A549 (cell line): ENCODE measurements at regions not wholly inside any gene's neighbourhood (a gene's known extent, or its start where the extent isn't known, plus 50 kb on each side); places are given as distances from the start of the nearest gene placed in this dataset.

Source experiments
- ATAC-seq, 2 experiments: fragments of 200-7000 bp in 1 of 2; fragments of >200 bp in 1 of 2; cut with Nextera tagmentation in 1 of 2; cut with Tn5 transposase in 1 of 2; 3 replicates each; pipeline versions ENCODE4 v1.8.0 to v1.9.1; 2018 to 2020; ENCODE audit warnings: mild to moderate bottlenecking in 1 of 2, moderate library complexity in 1 of 2
- CTCF ChIA-PET: fragments of 300-600 bp; sonication (Branson Sonifier 250); formaldehyde crosslinking; extraction: SDS; loops from one replicate; lab custom pipeline; 2021; ENCODE audit warnings: antibody characterized with exemption, inconsistent platforms; lab: Yijun Ruan, JAX
- POLR2A ChIA-PET: fragments of 350-600 bp; formaldehyde crosslinking; extraction: SDS; loops from one replicate; lab custom pipeline; 2021; ENCODE audit warnings: antibody characterized with exemption, inconsistent platforms; lab: Yijun Ruan, JAX
- DNase-seq, 2 experiments: peaks; one replicate each; pipeline versions ENCODE4 v3.0.0 to v3.0.0-alpha.2; 2011 to 2016; ENCODE audit warnings: low read depth in 1 of 2, low spot score in 1 of 2
- FAIRE-seq: peaks from 2 replicates; lab custom pipeline; 2011; peaks lifted over from hg19 to GRCh38; lab: Jason Lieb, UNC
- H3K27ac ChIP-seq, 2 experiments: fragments of >200 bp; sonication (Bioruptor Twin); formaldehyde crosslinking; 3 replicates each; pipeline ENCODE4 v1.5.1; 2016 to 2017
- H3K4me1 ChIP-seq: fragments of >200 bp; sonication (Bioruptor Twin); formaldehyde crosslinking; 3 replicates; pipeline ENCODE4 v1.6.1; 2016
- H3K4me2 ChIP-seq: fragments of >200 bp; sonication (Bioruptor Twin); formaldehyde crosslinking; 3 replicates; pipeline ENCODE4 v1.6.1; 2016
- H3K4me3 ChIP-seq: fragments of >200 bp; sonication (Bioruptor Twin); formaldehyde crosslinking; 3 replicates; pipeline ENCODE4 v1.5.1; 2016
- H3K9me3 ChIP-seq: fragments of >200 bp; sonication (Bioruptor Twin); formaldehyde crosslinking; 3 replicates; pipeline ENCODE4 v1.6.1; 2016
- BHLHE40 ChIP-seq: IDR thresholded peaks from 2 replicates; pipeline ENCODE4 v1.6.1; 2012; ENCODE audit warnings: low read depth, low read length, inconsistent platforms
- CHD2 ChIP-seq: fragments of 150-350 bp; IDR thresholded peaks from 2 replicates; pipeline ENCODE4 v1.6.1; 2014; ENCODE audit warnings: low read length; ENCODE audit not compliant: partially characterized antibody
- ESRRA ChIP-seq: fragments of 150-350 bp; IDR thresholded peaks from 2 replicates; pipeline ENCODE4 v1.6.1; 2014; ENCODE audit warnings: mild to moderate bottlenecking, low read length, borderline replicate concordance
- FOSL2 ChIP-seq, 2 experiments: fragments of 450-650 bp in 1 of 2; fragments of >200 bp in 1 of 2; sonication (Bioruptor Twin) in 1 of 2; formaldehyde crosslinking; IDR thresholded peaks; 2 replicates each; pipeline versions ENCODE4 v1.5.0 to v1.6.1; 2016 to 2020; ENCODE audit warnings: mild to moderate bottlenecking in 1 of 2, moderate library complexity in 1 of 2
- FOXS1 ChIP-seq: fragments of 250-450 bp; sonication (Bioruptor Pico); IDR thresholded peaks from 2 replicates; pipeline ENCODE4 v1.5.0; 2020; ENCODE audit warnings: mild to moderate bottlenecking, moderate library complexity
- HOXA7 ChIP-seq: fragments of 250-450 bp; sonication (Bioruptor Pico); IDR thresholded peaks from 2 replicates; pipeline ENCODE4 v1.5.0; 2020; ENCODE audit warnings: mild to moderate bottlenecking, moderate library complexity
- HOXB5 ChIP-seq: fragments of 250-450 bp; sonication (Bioruptor Pico); IDR thresholded peaks from 2 replicates; pipeline ENCODE4 v1.5.0; 2020; ENCODE audit warnings: mild to moderate bottlenecking, moderate library complexity
- KDM5A ChIP-seq: fragments of 200-600 bp; sonication (generic); IDR thresholded peaks from 2 replicates; pipeline ENCODE4 v1.6.1; 2016; ENCODE audit warnings: antibody characterized with exemption, mild to moderate bottlenecking
- MYC ChIP-seq: IDR thresholded peaks from 2 replicates; pipeline ENCODE4 v1.6.1; 2012; ENCODE audit warnings: mild to moderate bottlenecking, inconsistent platforms, low read length, improper control_type of control experiment, borderline replicate concordance
- NPAS2 ChIP-seq: fragments of 250-450 bp; sonication (Bioruptor Pico); IDR thresholded peaks from 2 replicates; pipeline ENCODE4 v1.8.0; 2022; ENCODE audit warnings: mild to moderate bottlenecking, moderate library complexity, borderline replicate concordance
- POLR2A ChIP-seq: IDR thresholded peaks from 2 replicates; pipeline ENCODE4 v1.6.1; 2012; ENCODE audit warnings: mild to moderate bottlenecking, low read length
- RCOR1 ChIP-seq: fragments of 150-350 bp; IDR thresholded peaks from 2 replicates; pipeline ENCODE4 v1.6.1; 2014; ENCODE audit warnings: antibody characterized with exemption, low read length, low read depth
- SMC3 ChIP-seq: fragments of >200 bp; sonication (Bioruptor Twin); formaldehyde crosslinking; IDR thresholded peaks from 3 replicates; pipeline ENCODE4 v1.6.1; 2018; ENCODE audit warnings: inconsistent platforms
- SREBF2 ChIP-seq: fragments of 450-650 bp; IDR thresholded peaks from 2 replicates; pipeline ENCODE4 v1.6.1; 2014; ENCODE audit warnings: mild to moderate bottlenecking, moderate library complexity
- TP53 ChIP-seq: fragments of 250-450 bp; sonication (Bioruptor Pico); IDR thresholded peaks from 2 replicates; pipeline ENCODE4 v1.5.0; 2021; ENCODE audit warnings: mild to moderate bottlenecking, moderate library complexity
- ZNF302 ChIP-seq: fragments of 250-450 bp; sonication (Bioruptor Pico); IDR thresholded peaks from 2 replicates; pipeline ENCODE4 v1.9.0; 2021; ENCODE audit warnings: inconsistent platforms, mild to moderate bottlenecking, moderate library complexity
- ZSCAN20 ChIP-seq: fragments of 250-450 bp; sonication (Bioruptor Pico); IDR thresholded peaks from 2 replicates; pipeline ENCODE4 v1.8.0; 2022; ENCODE audit warnings: mild to moderate bottlenecking, moderate library complexity
- WGBS: methylation state at CpG from one replicate; pipeline ENCODE4 v1.1.6; 2017; ENCODE audit errors: missing lambda C conversion rate; 5-methylcytosine and 5-hydroxymethylcytosine counted together
- TF ChIP-seq, protein P1 (sequence below): fragments of 250-450 bp; sonication (Bioruptor Pico); IDR thresholded peaks from 2 replicates; pipeline ENCODE4 v1.5.0; 2021; ENCODE audit warnings: mild to moderate bottlenecking, moderate library complexity, borderline replicate concordance
- TF ChIP-seq, protein P2 (sequence below): fragments of >200 bp; sonication (Bioruptor Twin); formaldehyde crosslinking; IDR thresholded peaks from 2 replicates; pipeline ENCODE4 v1.6.1; 2016
- TF ChIP-seq, protein P3 (sequence below): fragments of 450-650 bp; IDR thresholded peaks from 2 replicates; pipeline ENCODE4 v1.6.1; 2014; ENCODE audit warnings: antibody characterized with exemption
- TF ChIP-seq, protein P4 (sequence below): fragments of 150-350 bp; IDR thresholded peaks from 2 replicates; pipeline ENCODE4 v1.6.1; 2014; ENCODE audit warnings: low read depth, mild to moderate bottlenecking, low read length

DNA sequence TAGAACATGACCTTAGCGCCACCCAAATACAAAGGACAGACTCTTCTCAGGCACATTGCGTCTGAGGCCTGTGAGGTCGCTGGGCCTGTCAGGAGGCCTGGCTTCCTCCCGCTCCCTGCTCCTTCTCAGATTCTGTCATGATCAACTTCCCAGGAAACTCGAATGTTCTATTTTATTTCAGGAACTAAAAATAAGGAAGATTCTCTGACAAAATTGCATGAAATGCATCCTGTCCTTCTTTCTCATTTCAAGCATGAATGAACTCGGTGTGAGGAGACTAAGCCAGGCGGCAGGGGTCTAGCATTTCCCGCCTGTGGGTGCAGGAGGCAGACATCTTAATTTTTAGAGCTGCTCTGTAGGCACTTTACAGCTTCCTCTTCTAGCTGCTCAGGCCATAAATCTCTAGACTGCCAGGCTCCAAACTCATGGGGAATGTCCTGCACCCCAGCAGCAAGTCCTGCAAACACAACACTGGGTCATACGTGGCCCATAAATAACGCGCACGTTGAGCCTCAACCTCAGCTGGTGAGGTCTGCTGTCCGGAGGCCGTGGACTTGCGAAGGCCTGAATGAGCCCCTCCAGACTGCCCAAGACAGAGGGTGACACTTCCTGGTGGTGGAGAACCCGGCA, 109.7 kb upstream of the ZNF236 start:
- FAIRE-seq = no peak
- H3K27ac ChIP-seq = no peak overlapping the region
- no peak for TF ChIP-seq FOXS1 (CRISPR knock-in tag)
- no peak for TF ChIP-seq TP53
- no peak for TF ChIP-seq KDM5A
- no peak for TF ChIP-seq ESRRA
- TF ChIP-seq, protein P1, sequence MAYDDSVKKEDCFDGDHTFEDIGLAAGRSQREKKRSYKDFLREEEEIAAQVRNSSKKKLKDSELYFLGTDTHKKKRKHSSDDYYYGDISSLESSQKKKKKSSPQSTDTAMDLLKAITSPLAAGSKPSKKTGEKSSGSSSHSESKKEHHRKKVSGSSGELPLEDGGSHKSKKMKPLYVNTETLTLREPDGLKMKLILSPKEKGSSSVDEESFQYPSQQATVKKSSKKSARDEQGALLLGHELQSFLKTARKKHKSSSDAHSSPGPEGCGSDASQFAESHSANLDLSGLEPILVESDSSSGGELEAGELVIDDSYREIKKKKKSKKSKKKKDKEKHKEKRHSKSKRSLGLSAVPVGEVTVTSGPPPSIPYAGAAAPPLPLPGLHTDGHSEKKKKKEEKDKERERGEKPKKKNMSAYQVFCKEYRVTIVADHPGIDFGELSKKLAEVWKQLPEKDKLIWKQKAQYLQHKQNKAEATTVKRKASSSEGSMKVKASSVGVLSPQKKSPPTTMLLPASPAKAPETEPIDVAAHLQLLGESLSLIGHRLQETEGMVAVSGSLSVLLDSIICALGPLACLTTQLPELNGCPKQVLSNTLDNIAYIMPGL (CRISPR knock-in tag) = no peak
- TF ChIP-seq HOXB5 (CRISPR knock-in tag) = no peak
- no peak for DNase-seq
- POLR2A ChIA-PET = no interaction called here
- H3K4me3 ChIP-seq = no peak overlapping the region
- no peak for ATAC-seq
- WGBS = 81% methylated on average over 15 of the region's 16 CpGs
- CTCF ChIA-PET = interaction anchor here (1.0 to 7.0 kb wide), 4 partner anchors 10 to 314 kb away, joined by 3 to 101 read pairs (median 3); no protein-coding TSS in a partner anchor
- H3K4me2 ChIP-seq = no peak overlapping the region
- no peaks in the 10 kb centered on the region for H3K4me1 ChIP-seq
- H3K9me3 ChIP-seq = no peaks in the 10 kb centered on the region

DNA sequence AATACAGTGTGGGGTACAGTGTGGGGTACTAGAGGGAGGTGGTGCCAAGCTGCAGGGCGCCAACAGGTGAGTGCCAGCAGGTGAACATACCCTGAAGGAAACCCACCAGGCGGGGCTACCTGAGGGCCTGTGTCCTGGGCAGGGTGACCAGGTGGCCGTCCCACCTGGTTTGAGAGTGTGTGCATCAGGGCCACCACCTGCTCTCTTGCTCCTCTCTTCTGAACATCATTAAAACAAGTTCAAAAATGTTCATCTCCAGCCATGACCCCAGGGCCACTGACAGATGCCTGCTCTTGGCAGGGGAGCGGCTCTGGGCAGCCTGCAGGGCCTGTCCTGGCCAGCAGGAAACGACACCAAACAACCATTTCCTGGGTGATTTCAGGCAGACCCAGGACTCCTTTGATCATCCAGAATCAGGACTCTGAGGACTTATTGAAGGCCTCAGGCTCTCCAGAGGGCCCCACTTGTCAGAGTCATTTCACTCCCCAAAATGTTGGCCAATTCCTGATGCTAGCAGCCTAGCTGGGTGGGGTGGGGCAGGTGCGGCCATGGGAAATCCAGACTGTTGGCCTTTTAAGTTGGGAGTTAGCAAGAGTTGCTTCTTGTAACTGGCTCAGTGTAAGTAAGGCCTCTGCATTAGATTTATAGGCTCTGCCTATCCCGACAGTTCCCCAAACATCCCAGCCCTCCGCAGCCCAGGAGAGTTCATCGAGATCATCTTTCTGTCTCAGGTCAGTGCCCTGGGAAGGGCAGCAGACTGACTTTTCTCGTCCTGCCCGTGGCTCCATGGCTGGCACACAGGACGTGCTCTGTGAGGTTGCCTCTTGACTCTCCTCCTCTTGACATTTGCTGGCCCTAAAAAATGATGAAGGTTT, 111.5 kb upstream of the ZNF236 start:
- peak in 1 of 2 experiments; percentile 64; a peak in 2 of 6 replicates for ATAC-seq

DNA sequence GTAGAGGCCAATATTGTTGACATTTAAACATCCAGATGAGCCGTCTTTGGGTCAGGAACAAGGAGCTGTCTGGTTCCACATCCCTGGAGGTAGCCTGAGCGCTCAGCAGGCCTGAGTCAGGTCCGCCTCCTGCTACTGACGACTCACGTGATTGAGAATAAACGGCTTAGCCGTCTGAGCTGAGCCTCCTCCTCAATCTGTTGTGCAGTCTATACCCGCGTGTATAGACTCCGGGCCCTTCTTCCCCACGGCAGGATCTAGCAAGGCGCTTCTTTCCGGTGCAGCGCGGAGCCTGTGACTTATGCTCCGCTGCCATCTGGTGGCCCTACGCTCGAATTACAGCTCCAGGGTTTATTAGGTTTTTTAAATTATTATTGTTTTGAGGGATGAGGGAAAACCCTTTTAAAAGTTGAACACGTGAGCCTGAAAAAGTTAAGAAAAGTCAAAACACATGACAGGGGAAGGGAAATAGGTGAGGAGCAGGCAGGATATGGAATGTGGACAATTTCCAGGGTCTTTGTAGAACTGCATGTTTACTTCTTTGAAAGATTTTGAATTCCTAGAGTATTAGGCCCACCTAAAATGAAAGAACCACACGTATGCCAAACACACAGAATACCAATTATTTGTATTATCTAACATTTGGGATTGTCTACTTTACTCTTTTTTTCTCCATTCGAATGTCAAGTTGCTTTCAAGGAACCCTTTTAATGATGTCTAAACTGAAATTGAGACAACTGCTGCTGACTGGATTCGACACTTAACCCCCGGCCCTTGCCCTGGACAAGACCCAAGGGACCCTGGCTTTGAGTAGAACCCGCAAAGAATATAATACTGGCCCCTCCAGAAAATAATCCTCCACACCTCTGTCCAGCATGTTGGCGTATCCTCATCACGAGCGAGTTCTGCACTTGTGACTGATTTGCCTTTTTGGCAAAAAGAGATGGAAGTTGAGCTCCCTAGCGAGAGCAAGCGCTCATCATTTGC, 112.4 kb upstream of the ZNF236 start:
- CTCF ChIA-PET = interaction anchor here (0.6 to 7.0 kb wide), 35 partner anchors 8 to 414 kb away, joined by 3 to 101 read pairs (median 4); partner anchors contain the start of gene ZNF516
- POLR2A ChIA-PET = interaction anchor here (1.3 kb wide), 1 partner anchor 311 kb away, joined by 4 read pairs; no protein-coding TSS in a partner anchor
- peak; percentile 85 to 90; a peak in 5 of 6 replicates for ATAC-seq
- H3K9me3 ChIP-seq = no peaks in the 10 kb centered on the region
- no peak overlapping the region for H3K4me3 ChIP-seq
- 36% methylated on average over 26 of the region's 29 CpGs for WGBS
- DNase-seq = peak; percentile 38 to 58
- H3K27ac ChIP-seq = 0 out of 6 replicates have a peak overlapping the region, but pooled peaks of 1 of the 2 experiments have one; percentile 24
- H3K4me2 ChIP-seq = peak overlapping the region; percentile 58; the same call in 2 of the 3 replicates
- FAIRE-seq = no peak
- no peaks in the 10 kb centered on the region for H3K4me1 ChIP-seq
- TF ChIP-seq, protein P2, sequence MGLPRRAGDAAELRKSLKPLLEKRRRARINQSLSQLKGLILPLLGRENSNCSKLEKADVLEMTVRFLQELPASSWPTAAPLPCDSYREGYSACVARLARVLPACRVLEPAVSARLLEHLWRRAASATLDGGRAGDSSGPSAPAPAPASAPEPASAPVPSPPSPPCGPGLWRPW = no peak
- no peak for TF ChIP-seq CHD2
- TF ChIP-seq FOSL2 (IDR thresholded peaks at IDR 0.05) = no peak
- TF ChIP-seq FOSL2 (CRISPR knock-in tag; IDR thresholded peaks at IDR 0.05) = no peak
- no peak for TF ChIP-seq MYC
- no peak for TF ChIP-seq HOXA7 (CRISPR knock-in tag)
- TF ChIP-seq ZNF302 (CRISPR knock-in tag) = no peak
- TF ChIP-seq KDM5A = no peak
- TF ChIP-seq NPAS2 (CRISPR knock-in tag) = no peak
- no peak for TF ChIP-seq BHLHE40
- TF ChIP-seq POLR2A = no peak
- TF ChIP-seq, protein P3, sequence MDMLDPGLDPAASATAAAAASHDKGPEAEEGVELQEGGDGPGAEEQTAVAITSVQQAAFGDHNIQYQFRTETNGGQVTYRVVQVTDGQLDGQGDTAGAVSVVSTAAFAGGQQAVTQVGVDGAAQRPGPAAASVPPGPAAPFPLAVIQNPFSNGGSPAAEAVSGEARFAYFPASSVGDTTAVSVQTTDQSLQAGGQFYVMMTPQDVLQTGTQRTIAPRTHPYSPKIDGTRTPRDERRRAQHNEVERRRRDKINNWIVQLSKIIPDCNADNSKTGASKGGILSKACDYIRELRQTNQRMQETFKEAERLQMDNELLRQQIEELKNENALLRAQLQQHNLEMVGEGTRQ = no peak
- TF ChIP-seq ZSCAN20 = no peak
- TF ChIP-seq, protein P4, sequence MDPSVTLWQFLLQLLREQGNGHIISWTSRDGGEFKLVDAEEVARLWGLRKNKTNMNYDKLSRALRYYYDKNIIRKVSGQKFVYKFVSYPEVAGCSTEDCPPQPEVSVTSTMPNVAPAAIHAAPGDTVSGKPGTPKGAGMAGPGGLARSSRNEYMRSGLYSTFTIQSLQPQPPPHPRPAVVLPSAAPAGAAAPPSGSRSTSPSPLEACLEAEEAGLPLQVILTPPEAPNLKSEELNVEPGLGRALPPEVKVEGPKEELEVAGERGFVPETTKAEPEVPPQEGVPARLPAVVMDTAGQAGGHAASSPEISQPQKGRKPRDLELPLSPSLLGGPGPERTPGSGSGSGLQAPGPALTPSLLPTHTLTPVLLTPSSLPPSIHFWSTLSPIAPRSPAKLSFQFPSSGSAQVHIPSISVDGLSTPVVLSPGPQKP = no peak
- peak; percentile 79 for TF ChIP-seq SMC3
- TF ChIP-seq, protein P1 (CRISPR knock-in tag) = no peak

More for the DNA sequence above, 111.5 kb upstream of the ZNF236 start:
- POLR2A ChIA-PET = no interaction called here
- Histone ChIP-seq H3K9me3 (no peaks in the 10 kb centered on the region), H3K4me3 (no peak overlapping the region)
- no peak for DNase-seq
- 66% methylated on average over 9 of the region's 12 CpGs for WGBS
- TF ChIP-seq RCOR1 = no peak
- TF ChIP-seq SREBF2 = no peak
- TF ChIP-seq, all 56 proteins: peak for 0
- no peak overlapping the region for H3K27ac ChIP-seq
- H3K4me2 ChIP-seq = no peak overlapping the region
- H3K4me1 ChIP-seq = no peaks in the 10 kb centered on the region
- FAIRE-seq = no peak
- CTCF ChIA-PET = interaction anchor here (1.1 to 7.0 kb wide), 12 partner anchors 10 to 332 kb away, joined by 3 to 101 read pairs (median 5); no protein-coding TSS in a partner anchor
